ENCODE measurements at regions not wholly inside any gene's neighbourhood (a gene's known extent, or its start where the extent isn't known, plus 50 kb on each side); places are given as distances from the start of the nearest gene placed in this dataset.
A peak's percentile ranks its signal among the peaks of the same experiment; 100 is the strongest.

- Histone ChIP-seq H3K27me3 (replicated peaks) (no peaks in the 10 kb centered on the region), H3K36me3 (replicated peaks) (no peaks in the 10 kb centered on the region), H3K27ac (no peak overlapping the region), H3K4me3 (ENCODE audit: low read depth, low read length) (no peak overlapping the region)
- no peak for DNase-seq
- no peak for TF ChIP-seq CTCF (IDR thresholded peaks at IDR 0.05; ENCODE audit: low read depth, low read length, missing control alignments)
- in situ Hi-C loops (cut with HindIII; ENCODE audit: low pct_ligation_motif_present, low sequenced_read_pairs): no loop called here
These were observed 67.1 kb upstream of the YWHAQ start for GRCh38 chr2:9697909-9698308.

- Histone ChIP-seq H3K27ac (no peak overlapping the region), H3K36me3 (replicated peaks) (no peaks in the 10 kb centered on the region), H3K27me3 (replicated peaks) (no peaks in the 10 kb centered on the region), H3K4me3 (ENCODE audit: low read depth, low read length) (no peak overlapping the region)
- peak; percentile 63 for DNase-seq
- in situ Hi-C loops (cut with HindIII; ENCODE audit: low pct_ligation_motif_present, low sequenced_read_pairs): no loop called here
- TF ChIP-seq CTCF (IDR thresholded peaks at IDR 0.05; ENCODE audit: low read depth, low read length, missing control alignments): no peak
These were observed 68.6 kb upstream of the YWHAQ start for GRCh38 chr2:9699139-9700108.

- Histone ChIP-seq H3K27me3 (replicated peaks) (no peaks in the 10 kb centered on the region), H3K4me3 (ENCODE audit: low read depth, low read length) (no peak overlapping the region), H3K27ac (no peak overlapping the region), H3K36me3 (replicated peaks) (no peaks in the 10 kb centered on the region)
- no peak for TF ChIP-seq CTCF (IDR thresholded peaks at IDR 0.05; ENCODE audit: low read depth, low read length, missing control alignments)
- in situ Hi-C loops (cut with HindIII; ENCODE audit: low pct_ligation_motif_present, low sequenced_read_pairs): no loop called here
- no peak for DNase-seq
These were observed 69.3 kb upstream of the YWHAQ start for GRCh38 chr2:9700109-9700495.

GRCh38 chr2:9702604-9703084, 71.8 kb upstream of the YWHAQ start:
- H3K27ac ChIP-seq: no peak overlapping the region
- no peak for DNase-seq
- no peaks in the 10 kb centered on the region for H3K27me3 ChIP-seq (replicated peaks)
- in situ Hi-C loops (cut with HindIII; ENCODE audit: low pct_ligation_motif_present, low sequenced_read_pairs): no loop called here
- H3K36me3 ChIP-seq (replicated peaks): no peaks in the 10 kb centered on the region
- H3K4me3 ChIP-seq (ENCODE audit: low read depth, low read length): no peak overlapping the region
- TF ChIP-seq CTCF (IDR thresholded peaks at IDR 0.05; ENCODE audit: low read depth, low read length, missing control alignments): no peak

- H3K4me3 ChIP-seq (ENCODE audit: low read depth, low read length): no peak overlapping the region
- TF ChIP-seq CTCF (IDR thresholded peaks at IDR 0.05; ENCODE audit: low read depth, low read length, missing control alignments): no peak
- no peaks in the 10 kb centered on the region for H3K27me3 ChIP-seq (replicated peaks)
- DNase-seq: peak; percentile 27
- H3K36me3 ChIP-seq (replicated peaks): no peaks in the 10 kb centered on the region
- in situ Hi-C loops (cut with HindIII; ENCODE audit: low pct_ligation_motif_present, low sequenced_read_pairs): no loop called here
- no peak overlapping the region for H3K27ac ChIP-seq
These were observed 72.4 kb upstream of the YWHAQ start for GRCh38 chr2:9703085-9703678.
